GM12865 (cell line): ENCODE measurements at regions not wholly inside any gene's neighbourhood (a gene's known extent, or its start where the extent isn't known, plus 50 kb on each side); places are given as distances from the start of the nearest gene placed in this dataset.

Source experiments
- DNase-seq: peaks from one replicate; pipeline ENCODE4 v3.0.0; 2010; ENCODE audit warnings: low read depth
- H3K4me3 ChIP-seq: 2 replicates; pipeline ENCODE4 v1.5.1; 2011; ENCODE audit warnings: mild to moderate bottlenecking, low read depth, low read length, control low read depth
- TF ChIP-seq, protein P1 (sequence below): IDR thresholded peaks from 2 replicates; pipeline ENCODE4 v1.5.1; 2011; ENCODE audit warnings: low read length, control low read depth, low read depth, inconsistent platforms; ENCODE audit not compliant: insufficient read depth; ENCODE audit errors: missing control alignments

GRCh38 chr5:112112346-112112745 lies 306.7 kb downstream of the EPB41L4A start:
- TF ChIP-seq, protein P1, sequence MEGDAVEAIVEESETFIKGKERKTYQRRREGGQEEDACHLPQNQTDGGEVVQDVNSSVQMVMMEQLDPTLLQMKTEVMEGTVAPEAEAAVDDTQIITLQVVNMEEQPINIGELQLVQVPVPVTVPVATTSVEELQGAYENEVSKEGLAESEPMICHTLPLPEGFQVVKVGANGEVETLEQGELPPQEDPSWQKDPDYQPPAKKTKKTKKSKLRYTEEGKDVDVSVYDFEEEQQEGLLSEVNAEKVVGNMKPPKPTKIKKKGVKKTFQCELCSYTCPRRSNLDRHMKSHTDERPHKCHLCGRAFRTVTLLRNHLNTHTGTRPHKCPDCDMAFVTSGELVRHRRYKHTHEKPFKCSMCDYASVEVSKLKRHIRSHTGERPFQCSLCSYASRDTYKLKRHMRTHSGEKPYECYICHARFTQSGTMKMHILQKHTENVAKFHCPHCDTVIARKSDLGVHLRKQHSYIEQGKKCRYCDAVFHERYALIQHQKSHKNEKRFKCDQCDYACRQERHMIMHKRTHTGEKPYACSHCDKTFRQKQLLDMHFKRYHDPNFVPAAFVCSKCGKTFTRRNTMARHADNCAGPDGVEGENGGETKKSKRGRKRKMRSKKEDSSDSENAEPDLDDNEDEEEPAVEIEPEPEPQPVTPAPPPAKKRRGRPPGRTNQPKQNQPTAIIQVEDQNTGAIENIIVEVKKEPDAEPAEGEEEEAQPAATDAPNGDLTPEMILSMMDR: no peak
- DNase-seq: no peak
- H3K4me3 ChIP-seq: no peak overlapping the region

DNA sequence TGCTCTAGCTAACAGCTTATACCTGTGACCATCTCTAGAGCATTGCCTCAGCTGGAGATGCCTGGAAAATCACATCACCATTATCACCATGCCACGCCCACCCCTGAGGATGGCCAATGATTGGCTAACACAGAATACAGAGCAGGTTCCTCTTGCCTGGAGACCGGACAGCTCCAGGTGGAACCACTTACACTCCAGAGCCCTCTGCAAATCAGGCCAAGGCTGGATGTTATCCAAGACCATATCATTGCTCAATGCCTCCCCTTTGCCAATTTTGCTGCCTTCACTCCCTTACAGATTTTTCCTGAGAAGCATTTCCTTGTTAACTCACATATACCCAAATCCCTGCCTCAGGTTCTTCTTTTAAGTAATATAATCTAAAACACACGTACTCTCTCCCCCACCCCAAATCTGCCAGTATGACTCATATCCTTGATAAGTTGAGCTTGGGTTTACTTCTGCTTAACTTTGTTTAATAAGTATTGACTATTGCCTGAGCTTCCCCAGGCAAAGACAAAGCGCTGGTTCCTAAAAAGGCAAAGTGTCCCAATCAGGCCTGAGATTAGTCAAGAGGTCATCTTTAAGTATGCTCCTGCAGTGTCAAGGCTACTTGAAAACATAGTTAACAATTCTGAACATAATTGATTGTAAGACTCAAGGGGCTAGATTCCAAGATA lies 309.6 kb downstream of the EPB41L4A start:
- H3K4me3 ChIP-seq: no peak overlapping the region
- DNase-seq: no peak
- TF ChIP-seq, protein P1: no peak

DNA sequence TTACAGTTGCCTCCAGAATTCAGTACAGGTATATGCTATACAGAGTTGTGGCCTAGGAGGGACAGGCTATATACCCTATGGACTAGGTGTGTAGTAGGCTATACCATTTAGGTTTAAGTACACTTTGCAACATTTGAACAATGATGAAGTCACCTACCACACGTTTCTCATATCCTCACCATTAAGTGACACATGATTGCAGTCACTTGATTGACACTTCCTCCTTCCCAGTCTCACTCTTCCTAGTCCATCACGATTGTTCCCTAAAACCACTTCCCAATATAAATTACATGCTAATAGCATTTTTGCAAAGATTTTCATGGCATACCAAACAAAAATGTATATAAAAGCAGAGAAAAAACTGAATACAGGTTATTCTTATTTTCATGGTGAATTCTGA lies 312.2 kb downstream of the EPB41L4A start:
- no peak overlapping the region for H3K4me3 ChIP-seq
- TF ChIP-seq, protein P1: no peak
- no peak for DNase-seq

- H3K4me3 ChIP-seq: no peak overlapping the region
- DNase-seq: no peak
- TF ChIP-seq, protein P1: no peak
Observed at GRCh38 chr5:112097768-112098167, 321.3 kb downstream of the EPB41L4A start.

GRCh38 chr5:112087222-112087621 lies 330.2 kb upstream of the NREP start:
- no peak overlapping the region for H3K4me3 ChIP-seq
- no peak for DNase-seq
- TF ChIP-seq, protein P1: no peak

DNA sequence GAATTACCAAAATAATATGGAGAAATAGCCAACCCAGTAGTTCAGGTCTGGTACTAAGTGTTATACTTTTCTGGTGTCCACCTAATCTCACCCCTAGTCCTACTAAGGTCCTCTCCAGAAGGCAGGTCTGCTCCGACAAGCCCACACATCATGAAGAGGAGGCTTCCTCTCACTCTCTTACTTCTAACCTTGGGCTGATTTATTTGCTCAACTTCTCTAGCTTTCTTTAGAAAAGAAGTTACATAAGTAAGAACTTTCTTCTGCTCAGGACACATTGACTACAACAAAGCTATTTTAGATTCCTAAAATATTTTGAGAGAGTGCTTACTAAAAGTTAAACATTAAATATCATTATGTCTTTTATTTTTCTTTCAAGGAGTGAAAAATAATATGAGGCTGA lies 329.7 kb upstream of the NREP start:
- H3K4me3 ChIP-seq: no peak overlapping the region
- TF ChIP-seq, protein P1: no peak
- no peak for DNase-seq

DNA sequence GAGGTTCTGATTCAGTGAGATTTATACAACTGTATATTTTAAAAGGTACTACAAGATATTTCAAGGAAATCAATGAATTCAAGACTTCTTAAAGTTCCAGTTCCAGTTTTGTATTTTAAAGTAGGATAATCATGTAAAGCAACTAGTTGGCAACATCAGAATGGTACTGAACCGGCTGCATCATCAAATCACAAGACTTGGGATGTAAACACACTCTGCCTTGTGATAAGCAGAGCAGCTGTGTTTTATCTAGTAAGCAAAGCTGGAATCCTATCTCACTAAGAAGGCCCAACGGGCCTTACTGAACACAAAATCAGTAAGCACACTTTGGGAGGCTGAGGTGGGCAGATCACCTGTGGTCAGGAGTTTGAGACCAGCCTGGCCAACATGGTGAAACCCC lies 327.2 kb upstream of the NREP start:
- no peak for DNase-seq
- no peak overlapping the region for H3K4me3 ChIP-seq
- TF ChIP-seq, protein P1: no peak
